ENCODE measurements at regions not wholly inside any gene's neighbourhood (a gene's known extent, or its start where the extent isn't known, plus 50 kb on each side); places are given as distances from the start of the nearest gene placed in this dataset.

DNA sequence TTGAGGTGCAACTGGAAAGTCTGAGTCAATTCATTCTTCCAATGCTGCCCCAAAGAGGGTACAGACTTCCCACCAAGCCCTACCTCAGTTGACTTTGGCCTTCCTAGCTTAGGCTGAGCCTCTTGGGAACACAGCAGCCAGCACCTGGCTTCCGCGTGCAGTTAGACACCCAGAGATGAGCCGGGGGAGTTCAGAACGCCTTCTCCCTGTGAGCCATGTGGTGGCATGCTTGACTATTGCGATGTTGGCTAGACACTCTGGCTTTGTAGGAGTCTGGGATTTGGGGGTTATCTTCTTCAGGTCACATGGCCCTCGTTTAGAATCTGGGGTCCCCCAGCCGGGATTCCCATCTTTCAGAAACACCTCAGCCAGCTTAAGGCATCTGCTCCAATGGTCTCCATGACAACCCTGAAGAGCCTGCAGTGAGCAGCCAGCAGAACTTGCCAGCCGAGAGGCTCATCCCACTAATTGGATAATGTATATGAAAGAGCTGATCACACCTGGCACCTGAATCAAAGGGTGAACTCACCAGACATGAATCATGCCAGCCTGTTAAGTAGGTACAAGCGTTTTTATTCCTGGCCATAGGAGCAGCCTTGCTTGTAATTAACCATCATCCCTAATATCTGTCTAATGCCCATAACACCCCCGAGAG is 167.5 kb downstream of the SYK start:
- no peak for TF ChIP-seq CTCF (IDR thresholded peaks at IDR 0.05; ENCODE audit: insufficient read depth, low read depth, low read length)

GRCh38 chr9:90970608-90971007 is 169.0 kb downstream of the SYK start:
- H3K4me3 ChIP-seq (ENCODE audit: low read depth, low read length) = no peak overlapping the region
- TF ChIP-seq CTCF (IDR thresholded peaks at IDR 0.05; ENCODE audit: insufficient read depth, low read depth, low read length) = no peak
- no peak for DNase-seq (ENCODE audit: low read depth)

More for the DNA sequence above, 167.5 kb downstream of the SYK start:
- no peak overlapping the region for H3K4me3 ChIP-seq (ENCODE audit: low read depth, low read length)
- no peak for DNase-seq (ENCODE audit: low read depth)

- H3K4me3 ChIP-seq (ENCODE audit: low read depth, low read length) = no peak overlapping the region
- TF ChIP-seq CTCF (IDR thresholded peaks at IDR 0.05; ENCODE audit: insufficient read depth, low read depth, low read length) = no peak
- DNase-seq (ENCODE audit: low read depth) = no peak
These were observed 170.4 kb downstream of the SYK start for GRCh38 chr9:90972057-90972456.

DNA sequence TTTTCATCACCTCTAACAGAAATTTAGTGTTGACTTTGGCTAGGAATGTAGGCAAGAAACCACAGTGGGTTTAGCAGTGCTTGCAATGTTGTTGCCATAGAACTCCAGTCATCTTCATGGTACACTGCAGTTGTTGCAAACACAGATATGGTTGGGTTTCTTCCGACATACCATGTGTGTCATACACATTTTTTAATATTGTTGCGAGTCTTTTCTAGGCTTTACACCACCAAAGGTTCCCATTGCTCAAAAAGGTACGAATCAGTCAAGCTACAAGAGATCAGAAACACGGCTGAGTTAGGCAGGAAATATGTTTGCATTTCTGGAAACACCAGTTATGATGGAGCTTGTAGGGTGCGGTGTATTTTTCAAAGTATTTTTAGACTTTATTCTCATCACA is 172.4 kb downstream of the SYK start:
- DNase-seq (ENCODE audit: low read depth) = no peak
- H3K4me3 ChIP-seq (ENCODE audit: low read depth, low read length) = no peak overlapping the region
- no peak for TF ChIP-seq CTCF (IDR thresholded peaks at IDR 0.05; ENCODE audit: insufficient read depth, low read depth, low read length)

DNA sequence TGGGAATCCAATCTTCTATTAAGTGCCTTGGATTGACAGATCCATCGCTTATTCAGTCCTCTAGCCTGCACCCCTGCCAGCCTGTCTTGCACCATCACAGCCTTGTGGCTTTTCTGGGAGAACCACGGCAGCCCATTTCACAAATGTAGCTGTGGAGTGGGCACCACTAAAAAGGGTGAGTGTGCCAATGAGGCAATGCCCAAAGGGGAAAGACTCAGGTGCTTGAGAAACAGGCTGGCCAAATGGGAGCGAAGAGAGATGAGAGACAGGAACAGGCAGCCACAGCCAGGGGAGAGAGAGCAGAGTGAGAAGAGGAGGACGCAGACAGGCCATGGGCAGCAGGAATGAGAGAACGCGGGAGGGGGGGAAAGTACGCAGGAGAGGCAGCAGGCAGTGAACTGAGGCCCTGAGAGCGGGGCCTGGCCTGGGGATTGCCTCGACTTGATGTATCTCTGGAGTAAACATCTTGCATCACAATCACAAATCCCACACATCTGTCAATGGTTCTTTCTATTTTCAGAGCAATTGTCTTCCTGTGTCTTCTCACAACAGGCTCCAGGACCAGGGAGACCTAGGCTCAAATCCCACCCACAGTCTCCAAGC is 173.1 kb downstream of the SYK start:
- no peak overlapping the region for H3K4me3 ChIP-seq (ENCODE audit: low read depth, low read length)
- no peak for DNase-seq (ENCODE audit: low read depth)
- TF ChIP-seq CTCF (IDR thresholded peaks at IDR 0.05; ENCODE audit: insufficient read depth, low read depth, low read length) = no peak

DNA sequence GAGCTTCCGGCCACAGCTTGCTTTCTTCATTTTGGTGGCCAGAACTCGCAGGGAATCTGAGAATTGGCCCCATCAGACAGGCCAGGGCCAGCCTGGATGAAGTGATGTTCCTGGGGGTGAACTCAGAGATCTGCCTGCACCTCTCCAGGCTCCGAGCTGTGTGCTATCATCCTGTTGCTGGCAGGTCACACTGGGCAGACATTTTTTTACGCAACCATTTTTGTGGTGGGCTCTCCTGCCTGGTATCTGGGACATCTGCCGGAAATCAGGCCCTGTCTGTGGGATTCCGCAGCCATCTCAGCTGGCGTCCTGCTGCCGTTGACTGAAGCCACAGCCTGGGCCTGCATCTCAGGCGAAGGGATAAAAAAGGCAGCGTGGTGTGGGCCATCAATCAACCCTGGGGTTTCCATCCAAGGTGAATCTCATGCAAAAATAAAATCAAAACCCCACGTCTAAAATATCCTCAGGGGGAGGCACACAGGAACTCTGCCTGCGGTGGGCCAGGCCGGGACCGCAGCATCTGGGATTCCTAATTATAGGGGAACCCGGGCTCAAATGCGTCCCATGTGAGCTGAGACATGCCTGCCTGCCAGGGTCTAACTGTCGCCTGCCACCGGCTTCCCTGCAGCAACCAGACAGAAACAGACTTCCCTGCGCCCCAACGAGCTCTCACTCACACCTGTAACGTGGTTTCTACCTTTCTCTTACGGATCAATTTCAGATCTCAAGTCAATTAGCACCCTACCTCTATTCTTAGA is 174.3 kb downstream of the SYK start:
- TF ChIP-seq CTCF (IDR thresholded peaks at IDR 0.05; ENCODE audit: insufficient read depth, low read depth, low read length) = no peak
- DNase-seq (ENCODE audit: low read depth) = no peak
- H3K4me3 ChIP-seq (ENCODE audit: low read depth, low read length) = no peak overlapping the region

Measured in fibroblast of villous mesenchyme (primary cell).